NCI-H2107 treated with DMSO at 0.1 percent for 48 hours (cell line): ENCODE measurements at regions not wholly inside any gene's neighbourhood (a gene's known extent, or its start where the extent isn't known, plus 50 kb on each side); places are given as distances from the start of the nearest gene placed in this dataset.

Experiments used
- DNase-seq: peaks from one replicate; lab custom pipeline; 2025; ENCODE audit not compliant: unreplicated experiment; lab: John Stamatoyannopoulos, UW

DNA sequence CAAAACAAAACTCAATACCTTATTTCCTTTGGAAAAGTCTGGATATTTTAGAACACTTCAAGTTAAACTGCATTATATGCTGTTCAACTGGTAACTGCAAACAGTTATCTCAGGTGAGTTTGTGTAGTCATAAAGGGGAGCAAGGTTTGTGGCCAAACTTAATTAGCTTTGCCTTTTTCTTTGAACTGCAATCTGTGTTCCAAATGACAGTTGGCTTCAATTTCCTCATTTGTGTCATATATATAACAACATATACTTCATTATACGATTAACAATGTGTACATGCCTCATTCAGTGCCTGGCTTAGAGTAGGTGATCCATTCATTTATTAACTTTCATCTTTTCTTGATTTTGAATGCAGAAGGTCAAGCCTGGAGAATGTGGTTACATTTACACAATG is 55.8 kb downstream of the KCNE4 start:
- no peak for DNase-seq

DNA sequence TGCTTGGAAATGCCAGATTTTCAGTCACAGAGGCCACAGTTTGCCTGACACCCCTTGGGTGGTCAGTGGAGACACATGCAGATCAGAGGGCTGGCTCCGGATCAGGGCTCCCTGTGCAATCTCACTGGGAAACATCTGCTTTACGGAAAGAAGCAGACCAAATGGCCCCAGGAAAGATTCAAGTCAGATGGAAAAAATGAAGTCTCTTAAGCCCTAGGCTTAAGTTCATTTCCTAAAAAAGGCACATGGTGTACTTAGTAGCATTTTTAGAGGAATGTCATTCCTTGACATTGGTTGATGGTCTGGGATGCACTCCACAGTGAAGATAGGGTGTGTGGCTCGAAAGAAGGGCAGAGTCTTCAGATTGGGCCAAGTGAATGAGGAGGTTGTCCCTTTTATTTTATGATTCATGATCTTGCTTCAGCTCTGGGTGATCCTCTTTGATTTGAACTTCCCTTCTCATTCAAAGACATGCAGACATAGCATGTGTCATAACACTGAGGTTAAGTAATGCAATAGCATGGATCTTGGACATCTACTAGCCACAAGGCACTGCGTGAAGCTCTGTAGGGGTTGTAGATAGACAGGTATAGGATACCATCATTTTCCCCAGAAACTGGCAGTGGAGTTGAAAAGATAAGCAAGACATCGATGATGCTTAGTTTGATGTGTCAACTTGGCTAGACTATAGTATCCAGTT is 56.5 kb downstream of the KCNE4 start:
- no peak for DNase-seq

GRCh38 chr2:223109341-223109740 is 57.4 kb downstream of the KCNE4 start:
- no peak for DNase-seq

GRCh38 chr2:223113161-223113560 is 61.2 kb downstream of the KCNE4 start:
- DNase-seq = no peak

DNA sequence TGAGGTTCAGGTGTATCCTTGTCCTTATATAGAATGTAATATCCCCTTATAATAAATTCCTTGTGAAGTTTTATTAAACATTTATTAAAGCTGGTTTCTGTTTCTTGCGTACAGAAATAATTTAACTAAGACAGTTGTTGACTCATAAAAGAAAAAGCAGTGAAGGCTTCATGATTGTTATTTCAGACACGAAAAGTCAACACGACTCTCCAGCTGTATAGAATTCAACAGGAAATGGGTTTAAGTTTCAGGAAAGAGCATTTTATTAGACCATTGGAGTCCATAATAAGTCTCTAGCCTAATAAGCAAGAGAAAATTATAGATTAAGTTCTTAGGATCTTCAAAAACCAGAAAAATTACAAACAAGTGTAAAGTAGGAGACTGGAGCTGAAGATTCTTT is 62.2 kb downstream of the KCNE4 start:
- DNase-seq = no peak

DNA sequence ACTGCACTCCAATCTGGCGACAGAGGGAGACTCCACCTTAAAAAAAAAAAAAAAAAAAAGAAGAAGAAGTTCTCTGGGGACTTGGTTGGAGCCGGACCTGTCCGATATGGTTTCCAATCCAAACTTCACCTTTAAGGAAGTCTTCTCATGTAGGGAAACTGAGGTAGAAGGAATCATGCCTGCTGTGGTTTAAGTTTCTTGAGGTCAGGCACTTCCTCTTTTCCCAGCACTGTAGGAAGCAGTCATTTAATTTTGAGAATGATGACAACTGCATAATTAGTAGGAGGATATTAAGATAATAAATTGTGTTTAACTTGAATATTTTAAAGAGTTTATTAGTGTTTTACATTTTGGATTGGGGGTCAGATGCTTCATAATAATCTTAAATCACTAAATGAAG is 62.9 kb downstream of the KCNE4 start:
- DNase-seq = no peak

GRCh38 chr2:223117533-223117932 is 65.5 kb downstream of the KCNE4 start:
- DNase-seq = no peak

DNA sequence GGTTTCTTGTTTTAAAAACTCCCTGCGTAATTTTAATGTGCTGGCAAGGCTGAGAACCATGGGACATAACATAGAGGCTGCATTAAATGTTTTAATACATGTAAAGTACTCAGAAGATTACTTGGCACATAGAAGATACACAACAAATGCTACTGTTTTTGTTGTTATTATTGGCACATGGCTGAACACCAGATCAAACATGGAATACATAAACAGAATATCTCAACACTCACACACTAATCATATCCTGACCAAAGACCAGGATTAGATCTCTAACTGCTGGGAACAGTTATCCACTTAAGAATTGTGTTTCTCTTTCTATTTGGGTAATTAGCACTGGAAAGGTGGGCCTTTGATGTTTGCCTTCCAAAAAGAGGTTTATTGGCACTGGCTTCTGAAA is 69.3 kb downstream of the KCNE4 start:
- no peak for DNase-seq

GRCh38 chr2:223122781-223123180 is 70.8 kb downstream of the KCNE4 start:
- peak; percentile 59 for DNase-seq

GRCh38 chr2:223123855-223124610 is 72.0 kb downstream of the KCNE4 start:
- DNase-seq = no peak

- DNase-seq = no peak
Measured at GRCh38 chr2:223141606-223142005, 89.6 kb downstream of the KCNE4 start.

- no peak for DNase-seq
Measured at GRCh38 chr2:223142118-223142517, 90.1 kb downstream of the KCNE4 start.

- DNase-seq = peak; percentile 27
Measured at GRCh38 chr2:223147431-223147830, 95.4 kb downstream of the KCNE4 start.

DNA sequence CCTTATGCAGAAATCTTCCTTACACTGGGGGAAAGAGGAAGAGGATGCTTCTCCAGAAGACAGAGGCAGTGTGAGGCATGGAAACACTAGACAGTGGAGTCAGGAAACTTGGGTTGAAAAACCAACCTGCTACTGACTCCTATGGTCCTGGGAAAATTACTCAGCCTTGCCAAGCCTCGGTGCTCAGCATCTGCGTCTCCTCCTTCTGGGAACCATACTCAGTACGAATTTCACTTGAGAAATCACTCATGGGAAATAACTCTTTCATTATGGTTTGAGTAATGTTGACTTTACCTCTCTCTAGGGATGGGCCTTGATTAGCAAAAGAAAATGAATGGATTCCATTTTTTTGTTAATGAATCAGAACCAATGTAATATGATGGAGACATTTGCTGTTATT is 96.5 kb downstream of the KCNE4 start:
- no peak for DNase-seq

DNA sequence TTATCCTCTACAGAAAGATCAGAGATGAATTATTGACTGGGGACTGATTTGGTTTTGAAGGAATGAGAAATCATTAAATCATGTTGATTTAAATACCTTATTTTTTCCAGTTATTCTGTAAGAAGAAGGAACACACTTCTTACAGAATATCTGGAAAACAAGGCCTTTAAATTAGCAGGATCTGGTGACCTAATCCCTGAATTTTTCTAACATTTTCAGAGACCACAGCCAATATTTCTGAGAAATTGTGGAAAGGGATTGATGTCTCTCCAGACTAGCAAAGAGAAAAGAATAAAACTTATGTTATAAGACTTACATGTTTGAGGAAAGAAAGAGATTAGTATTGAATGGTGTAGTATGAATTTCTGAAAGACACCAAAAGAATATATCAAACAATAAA is 104.0 kb downstream of the KCNE4 start:
- DNase-seq = no peak

- no peak for DNase-seq
Measured at GRCh38 chr2:223161873-223162458, 110.0 kb downstream of the KCNE4 start.

- DNase-seq = no peak
Measured at GRCh38 chr2:223165423-223166214, 113.6 kb downstream of the KCNE4 start.

GRCh38 chr2:223166215-223166493 is 114.2 kb downstream of the KCNE4 start:
- DNase-seq = no peak

GRCh38 chr2:223166983-223167650 is 115.1 kb downstream of the KCNE4 start:
- no peak for DNase-seq

GRCh38 chr2:223169830-223170605 is 118.0 kb downstream of the KCNE4 start:
- DNase-seq = no peak
